ENCODE measurements at regions not wholly inside any gene's neighbourhood (a gene's known extent, or its start where the extent isn't known, plus 50 kb on each side); places are given as distances from the start of the nearest gene placed in this dataset.
A peak's percentile ranks its signal among the peaks of the same experiment; 100 is the strongest.

DNA sequence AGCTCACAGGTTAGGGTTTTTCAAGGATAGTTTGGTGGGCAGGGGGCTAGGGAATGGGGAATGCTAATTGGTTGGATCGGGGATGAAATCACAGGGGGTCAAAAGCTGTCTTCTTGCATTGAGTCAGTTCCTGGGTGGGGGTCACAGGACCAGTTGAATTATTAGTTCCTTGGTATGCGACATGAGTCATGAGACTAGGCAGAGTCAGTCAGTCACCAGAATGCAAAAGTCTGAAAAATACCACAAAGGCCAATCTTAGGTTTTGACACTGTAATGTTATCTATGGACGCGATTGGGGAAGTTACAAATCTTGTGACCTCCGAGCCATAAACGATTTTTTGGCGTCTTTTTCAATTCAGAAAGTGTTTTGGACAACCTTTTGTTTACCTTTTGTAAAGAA is 101.2 kb downstream of the ZNF519 start:
- peak; percentile 37 for DNase-seq (ENCODE audit: low spot score)
- FAIRE-seq = no peak

DNA sequence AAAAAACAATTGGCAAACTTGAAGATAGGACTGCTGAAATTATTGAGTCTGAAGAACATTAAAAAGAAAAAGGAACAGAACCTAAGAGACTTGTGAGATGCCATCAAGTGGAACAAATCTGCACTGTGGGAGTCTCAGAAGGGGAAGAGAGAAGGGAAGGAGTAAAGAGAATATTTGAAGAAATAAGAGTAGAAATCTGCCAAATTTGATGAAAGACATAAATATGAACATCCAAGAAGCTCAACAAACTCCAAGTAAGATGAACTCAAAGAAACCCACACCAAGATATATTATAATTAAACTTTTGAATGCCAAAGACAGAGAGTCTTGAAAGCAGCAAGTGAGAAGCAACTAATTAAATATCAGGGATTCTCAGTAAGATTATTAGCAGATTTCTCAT is 102.7 kb downstream of the ZNF519 start:
- DNase-seq (ENCODE audit: low spot score) (no peak), FAIRE-seq (no peak)

DNA sequence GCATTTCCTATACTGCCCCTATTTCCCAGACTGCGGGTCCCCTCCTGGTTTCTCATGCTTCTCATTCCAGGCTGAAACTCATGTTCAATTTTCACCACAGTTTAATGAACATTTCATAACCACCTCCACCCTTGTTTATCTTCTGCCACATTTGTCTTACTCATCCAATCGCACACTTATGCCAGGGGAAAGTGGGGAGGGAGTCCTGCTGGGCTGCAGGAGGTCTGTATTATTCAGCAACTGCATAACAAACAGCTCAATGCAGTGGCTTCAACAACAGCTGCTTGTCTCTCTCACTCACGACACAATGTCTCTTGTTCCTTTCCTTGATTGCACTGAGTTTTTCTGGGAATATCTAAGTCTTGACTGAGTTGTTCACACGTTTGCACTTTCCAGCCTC is 106.0 kb downstream of the ZNF519 start:
- no peak for FAIRE-seq
- DNase-seq (ENCODE audit: low spot score) = no peak

GRCh38 chr18:14025306-14025940 is 106.8 kb downstream of the ZNF519 start:
- no peak for DNase-seq (ENCODE audit: low spot score)
- no peak for FAIRE-seq

GRCh38 chr18:14015416-14015815 is 100.1 kb upstream of the MC2R start:
- FAIRE-seq (no peak), DNase-seq (ENCODE audit: low spot score) (no peak)

DNA sequence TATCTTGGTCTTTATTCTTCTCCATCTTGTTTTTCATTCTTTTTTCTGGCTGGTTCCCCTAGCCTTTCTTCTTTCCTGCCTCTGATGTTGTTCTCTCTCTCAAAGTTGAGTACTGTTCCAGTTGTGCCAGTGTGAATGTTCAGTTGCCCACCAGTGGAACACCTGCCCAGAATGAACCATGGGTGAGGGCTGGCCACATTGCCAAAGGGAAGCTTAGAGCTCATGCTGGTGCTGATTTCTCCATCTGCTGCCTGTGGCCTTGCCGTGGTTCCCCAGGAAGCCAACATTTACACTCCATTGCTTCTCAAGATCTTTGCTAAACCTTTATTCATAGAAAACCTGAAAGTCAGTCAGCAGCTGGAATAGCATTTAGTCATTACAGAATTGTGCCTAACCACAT is 99.1 kb upstream of the MC2R start:
- FAIRE-seq (no peak), DNase-seq (ENCODE audit: low spot score) (no peak)

DNA sequence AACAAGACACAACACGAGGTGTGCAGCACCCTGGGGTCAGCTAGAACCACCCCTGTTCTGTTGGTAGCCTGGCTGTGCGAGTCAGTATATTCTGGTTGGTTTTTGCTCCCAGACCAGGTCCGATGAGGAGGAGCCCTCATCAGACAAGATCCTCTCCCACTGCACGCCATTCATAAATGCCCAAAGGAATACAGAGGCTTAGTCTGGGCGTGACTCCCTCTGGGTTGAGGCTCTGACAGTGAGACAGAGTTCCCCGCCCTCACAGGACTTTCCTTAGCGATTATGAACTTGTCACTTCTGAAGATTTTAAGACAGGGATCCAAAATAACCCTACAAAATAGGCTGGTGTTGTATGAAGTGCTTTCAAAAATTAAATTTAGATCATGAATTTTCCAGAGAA is 85.5 kb upstream of the MC2R start:
- DNase-seq (ENCODE audit: low spot score) (no peak), FAIRE-seq (no peak)

GRCh38 chr18:13999231-13999630 is 83.9 kb upstream of the MC2R start:
- DNase-seq (ENCODE audit: low spot score) (no peak), FAIRE-seq (no peak)

DNA sequence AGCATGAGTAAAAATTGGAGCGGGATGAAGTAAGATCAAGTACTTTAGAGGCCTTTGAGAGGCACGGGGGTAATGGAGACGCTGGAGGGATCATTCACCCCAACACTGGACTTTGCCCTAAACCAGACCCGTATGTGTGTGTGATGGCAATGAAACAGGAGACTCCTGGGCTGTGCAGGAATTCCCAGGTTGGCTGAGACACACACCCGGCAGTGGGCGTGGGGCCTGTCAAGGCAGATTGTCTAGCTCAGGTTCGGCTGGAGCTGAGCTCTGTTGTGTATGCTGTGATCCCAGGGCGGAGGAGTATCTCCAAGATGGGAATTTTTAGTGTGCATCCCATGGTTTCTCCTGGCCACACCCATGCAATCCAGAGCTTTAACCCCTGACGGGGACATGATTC is 83.2 kb upstream of the MC2R start:
- FAIRE-seq (no peak), DNase-seq (ENCODE audit: low spot score) (no peak)

GRCh38 chr18:13993730-13994129 is 78.4 kb upstream of the MC2R start:
- DNase-seq (ENCODE audit: low spot score) (no peak), FAIRE-seq (no peak)

DNA sequence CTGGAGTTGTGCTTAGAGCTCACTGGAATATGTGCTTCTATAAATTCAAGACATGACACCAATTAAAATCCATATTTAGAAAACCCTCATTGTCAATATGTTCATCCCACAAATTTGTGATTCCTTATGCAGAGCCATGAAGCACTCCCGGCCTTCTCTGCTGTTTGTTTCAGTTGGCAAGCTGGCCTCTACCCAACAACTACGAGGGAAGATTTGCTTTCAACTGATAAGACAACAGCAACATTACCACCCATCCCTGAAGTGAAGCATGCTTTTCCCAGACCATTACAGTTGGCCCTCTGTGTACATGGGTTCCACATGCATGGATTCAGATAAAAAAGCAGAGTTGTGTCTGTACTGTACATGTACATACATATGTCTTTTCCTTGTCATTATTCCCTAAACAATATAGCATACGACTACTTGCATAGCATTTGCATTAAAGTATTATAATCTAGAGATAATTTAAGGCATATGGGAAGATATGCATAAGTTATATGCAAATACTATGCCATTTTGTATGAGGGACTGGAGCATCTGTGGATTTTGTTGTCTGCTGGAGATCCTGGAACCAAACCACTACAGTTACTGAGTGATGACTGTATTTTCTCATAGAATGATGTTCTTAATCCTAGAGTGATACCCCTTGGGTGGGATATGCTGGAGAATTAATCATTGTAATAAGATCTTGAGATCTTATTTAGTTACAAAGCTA is 77.6 kb upstream of the MC2R start:
- DNase-seq (ENCODE audit: low spot score) (no peak), FAIRE-seq (no peak)

DNA sequence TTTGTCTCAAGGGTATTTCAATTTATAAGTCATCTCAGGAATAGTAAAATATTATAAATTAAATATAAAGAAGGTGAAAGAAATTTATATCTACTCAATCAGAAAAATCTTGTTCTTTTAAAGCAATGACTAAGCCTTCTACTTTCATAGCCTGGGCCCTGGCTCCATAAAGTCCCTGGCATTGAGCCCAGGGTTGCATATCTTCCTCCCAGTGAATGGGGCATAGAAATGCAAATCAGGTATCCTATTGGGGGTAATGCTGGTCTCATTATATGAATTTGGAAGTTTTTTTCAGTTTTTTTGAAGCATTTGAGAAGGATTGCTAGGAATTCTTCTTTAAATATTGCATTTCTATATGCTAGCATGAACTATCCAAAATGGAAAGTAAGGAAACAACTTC is 73.9 kb upstream of the MC2R start:
- DNase-seq (ENCODE audit: low spot score) = no peak
- no peak for FAIRE-seq

GRCh38 chr18:13987956-13988355 is 72.6 kb upstream of the MC2R start:
- FAIRE-seq (no peak), DNase-seq (ENCODE audit: low spot score) (no peak)

DNA sequence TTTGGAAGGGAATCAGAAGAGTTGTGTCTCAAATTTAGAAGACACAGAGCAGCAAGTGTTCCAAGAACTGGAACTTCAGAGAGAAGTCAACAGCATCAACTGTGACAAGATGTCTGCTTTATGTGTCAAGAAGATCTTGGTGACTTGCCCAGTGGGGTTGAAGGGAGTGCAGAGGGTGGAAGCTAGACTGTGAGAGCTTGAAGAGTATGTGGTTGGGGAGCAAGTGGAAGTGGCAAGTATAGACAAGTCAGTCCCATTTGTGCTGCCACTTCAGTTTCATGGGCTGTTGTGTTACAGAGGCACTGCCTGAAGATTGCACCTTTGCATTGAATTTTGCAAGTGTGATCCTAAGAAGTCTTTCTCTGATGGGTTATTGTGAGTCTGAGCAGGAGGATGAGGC is 68.7 kb upstream of the MC2R start:
- no peak for FAIRE-seq
- DNase-seq (ENCODE audit: low spot score) = no peak

GRCh38 chr18:13983506-13983905 is 68.2 kb upstream of the MC2R start:
- FAIRE-seq (no peak), DNase-seq (ENCODE audit: low spot score) (no peak)

DNA sequence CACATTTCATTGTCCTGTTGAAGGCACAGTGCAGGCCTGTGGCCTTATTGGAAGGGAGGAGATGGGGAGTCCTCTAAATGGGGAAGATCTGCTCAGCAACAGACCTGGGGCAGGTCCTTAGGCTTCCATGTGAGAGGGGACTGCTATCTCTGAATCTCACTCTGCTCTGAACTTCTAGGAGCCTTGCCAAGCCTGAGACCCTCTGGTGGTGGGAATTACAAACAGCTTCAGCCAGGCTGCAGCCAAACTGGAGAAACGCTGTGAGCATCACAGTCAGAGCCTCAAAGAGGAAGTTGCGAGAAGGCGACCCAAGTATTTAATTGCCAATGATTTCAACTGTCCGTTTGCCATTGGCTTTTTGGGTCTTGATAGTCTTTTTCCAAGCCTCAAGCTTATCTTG is 66.8 kb upstream of the MC2R start:
- FAIRE-seq (no peak), DNase-seq (ENCODE audit: low spot score) (no peak)

GRCh38 chr18:13973061-13973575 is 57.8 kb upstream of the MC2R start:
- FAIRE-seq (no peak), DNase-seq (ENCODE audit: low spot score) (no peak)

Measured in RCC 7860 (cell line).